B cell (primary cell): ENCODE measurements at regions not wholly inside any gene's neighbourhood (a gene's known extent, or its start where the extent isn't known, plus 50 kb on each side); places are given as distances from the start of the nearest gene placed in this dataset.

Experiments used
- ATAC-seq: fragments of 200-7000 bp; cut with Tn5 transposase; one replicate; pipeline ENCODE4 v1.10.0; 2021; ENCODE audit warnings: low read depth, mild to moderate bottlenecking, moderate number of reproducible peaks, moderate library complexity
- CTCF ChIA-PET: fragments of 350-600 bp; sonication (Branson Sonifier 250); formaldehyde crosslinking; loops from one replicate; lab custom pipeline; 2021; ENCODE audit warnings: antibody characterized with exemption, inconsistent platforms; lab: Charles Lee
- POLR2A ChIA-PET: fragments of 350-600 bp; sonication (Branson Sonifier 250); formaldehyde crosslinking; loops from one replicate; lab custom pipeline; 2021; ENCODE audit warnings: antibody characterized with exemption; lab: Charles Lee
- DNase-seq: peaks from one replicate; pipeline ENCODE4 v3.0.0; 2013
- H2AFZ ChIP-seq: 2 replicates; pipeline ENCODE4 v1.6.1; 2012; ENCODE audit warnings: mild to moderate bottlenecking, low read depth, low read length; ENCODE audit not compliant: insufficient read depth, poor library complexity, severe bottlenecking
- H3K27ac ChIP-seq, 2 donors: 1 replicate in 1 of 2; 2 replicates in 1 of 2; pipeline ENCODE4 v1.5.1; 2012 to 2013; ENCODE audit warnings: low read length in 2 of 2, mild to moderate bottlenecking in 2 of 2, moderate library complexity in 1 of 2
- H3K27me3 ChIP-seq, 4 experiments: fragments of 200-600 bp in 1 of 4; sonication (generic) in 1 of 4; replicated peaks in 1 of 4; 1 replicate in 2 of 4; 2 replicates in 2 of 4; pipeline versions ENCODE4 v1.6.1 to v1.7.0; 2013 to 2016; ENCODE audit warnings: low read length in 3 of 4, mild to moderate bottlenecking in 2 of 4, mixed read lengths in 1 of 4, moderate library complexity in 1 of 4; ENCODE audit not compliant: insufficient read depth in 4 of 4, control insufficient read depth in 3 of 4; ENCODE audit errors: control extremely low read depth in 1 of 4
- H3K36me3 ChIP-seq, 2 experiments: replicated peaks in 1 of 2; 1 replicate in 1 of 2; 2 replicates in 1 of 2; pipeline versions ENCODE4 v1.6.1 to v1.7.1; 2013; ENCODE audit warnings: low read length in 1 of 2; ENCODE audit not compliant: insufficient read depth in 2 of 2, control insufficient read depth in 1 of 2; ENCODE audit errors: control extremely low read depth in 1 of 2, extremely low read depth in 1 of 2
- H3K4me1 ChIP-seq, 2 donors: fragments of 200-600 bp in 1 of 2; sonication (generic) in 1 of 2; 1 replicate in 1 of 2; 2 replicates in 1 of 2; pipeline versions ENCODE4 v1.5.1 to v1.6.1; 2013 to 2017; ENCODE audit warnings: low read length in 2 of 2; ENCODE audit not compliant: control insufficient read depth in 2 of 2, insufficient read depth in 2 of 2
- H3K4me2 ChIP-seq: replicated peaks from 2 replicates; pipeline ENCODE3; 2012; ENCODE audit warnings: mild to moderate bottlenecking, low read depth, low read length; ENCODE audit not compliant: poor library complexity, severe bottlenecking
- H3K4me3 ChIP-seq, 5 experiments: fragments of 200-600 bp in 1 of 5; sonication (generic) in 1 of 5; 1 replicate in 3 of 5; 2 replicates in 2 of 5; pipeline versions ENCODE4 v1.5.1 to v1.7.0; 2011 to 2016; ENCODE audit warnings: low read length in 4 of 5, mild to moderate bottlenecking in 4 of 5, low read depth in 2 of 5, control low read depth in 1 of 5, moderate library complexity in 1 of 5; ENCODE audit not compliant: insufficient read depth in 1 of 5; ENCODE audit errors: control extremely low read depth in 1 of 5, extremely low read depth in 1 of 5
- H3K79me2 ChIP-seq: fragments of 200-600 bp; sonication (generic); one replicate; pipeline ENCODE4 v1.6.0; 2016; ENCODE audit warnings: low read length; ENCODE audit not compliant: control insufficient read depth, insufficient read depth
- H3K9ac ChIP-seq: fragments of 200-600 bp; sonication (generic); 2 replicates; pipeline ENCODE4 v1.6.1; 2017; ENCODE audit warnings: mild to moderate bottlenecking, low read length, moderate library complexity
- H3K9me3 ChIP-seq, 3 donors: one replicate each; pipeline versions ENCODE4 v1.6.1 to v1.7.1; 2013; ENCODE audit warnings: low read length in 2 of 3; ENCODE audit not compliant: control insufficient read depth in 2 of 3, insufficient read depth in 1 of 3; ENCODE audit errors: control extremely low read depth in 1 of 3
- H4K20me1 ChIP-seq: 2 replicates; pipeline ENCODE4 v1.6.0; 2012; ENCODE audit warnings: mild to moderate bottlenecking, low read length; ENCODE audit not compliant: insufficient read depth, control insufficient read depth, poor library complexity, severe bottlenecking
- H3K27ac Mint-ChIP-seq: one replicate; pipeline ENCODE4 v1.8.0; 2021; ENCODE audit warnings: mixed read lengths
- H3K27me3 Mint-ChIP-seq: one replicate; pipeline ENCODE4 v1.8.0; 2021; ENCODE audit warnings: mixed read lengths
- H3K4me1 Mint-ChIP-seq: one replicate; pipeline ENCODE4 v1.8.0; 2021; ENCODE audit warnings: mixed read lengths
- H3K4me3 Mint-ChIP-seq: one replicate; pipeline ENCODE4 v1.8.0; 2021; ENCODE audit warnings: mixed read lengths
- H3K9me3 Mint-ChIP-seq: one replicate; pipeline ENCODE4 v1.8.0; 2022; ENCODE audit warnings: mixed read lengths; ENCODE audit not compliant: insufficient read depth
- EZH2 ChIP-seq: IDR thresholded peaks from 2 replicates; pipeline ENCODE4 v1.6.1; 2012; ENCODE audit warnings: borderline replicate concordance, low read depth, mild to moderate bottlenecking, moderate library complexity, low read length; ENCODE audit not compliant: insufficient read depth, poor library complexity, severe bottlenecking
- WGBS: methylation state at CpG from one replicate; pipeline ENCODE4 v1.1.5; 2013; ENCODE audit warnings: missing lambda C conversion rate; ENCODE audit not compliant: insufficient coverage; 5-methylcytosine and 5-hydroxymethylcytosine counted together
- intact Hi-C: fragments of 100-400 bp; cut with micrococcal nuclease; formaldehyde crosslinking; loops from one replicate; pipeline ENCODE4 v1.10.0; 2022
- TF ChIP-seq, protein P1 (sequence below): fragments of 200-600 bp; IDR thresholded peaks from one replicate; pipeline ENCODE4 v1.8.0; 2022; ENCODE audit warnings: antibody characterized with exemption, mild to moderate bottlenecking

DNA sequence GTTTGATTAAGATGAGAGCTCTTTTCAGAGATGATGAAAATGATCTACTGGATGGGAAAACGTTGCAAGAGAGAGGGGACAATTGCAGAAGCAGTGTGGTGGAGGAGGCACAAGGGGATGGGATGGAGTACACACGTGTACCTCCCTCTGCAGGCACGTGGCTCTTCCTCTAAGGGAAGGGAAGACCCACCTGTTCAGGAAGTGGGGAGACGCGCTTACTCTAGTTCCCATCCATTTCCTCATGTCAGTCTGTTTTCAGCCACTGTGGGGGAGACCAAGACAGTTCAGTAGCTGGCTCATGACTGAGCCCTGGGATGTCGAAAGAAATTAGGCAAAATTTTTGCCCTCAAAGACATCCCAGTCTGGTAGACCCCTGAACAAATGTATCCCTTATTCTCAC is 619.2 kb upstream of the CLINT1 start:
- CTCF ChIA-PET, result interaction anchor here (1.3 kb wide), 1 partner anchor 10 kb away, joined by 4 read pairs; no protein-coding TSS in a partner anchor

DNA sequence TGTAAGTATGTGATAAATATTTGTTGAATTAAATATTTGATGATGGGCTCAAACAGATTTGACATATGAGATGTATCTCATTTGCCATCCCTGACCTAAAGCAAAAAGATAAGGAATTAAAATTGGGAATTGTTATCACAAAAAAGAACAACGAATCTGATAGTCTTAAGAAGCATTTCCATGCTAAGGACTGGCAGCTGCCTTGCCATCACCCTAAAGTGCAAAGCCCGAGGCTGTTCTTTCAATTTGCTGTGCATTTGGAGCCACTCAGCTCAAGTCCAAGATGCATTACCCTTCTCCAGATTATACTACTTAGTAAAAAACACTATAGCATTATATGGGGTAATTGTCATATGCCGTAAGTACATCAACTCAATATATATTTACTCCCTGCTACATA is 618.3 kb upstream of the CLINT1 start:
- Histone ChIP-seq H3K4me3 (no peak overlapping the region), H3K27me3 (peaks cover 0 to under 1% (median 0%) of the 10 kb centered on the region in 4 experiments), H3K79me2 (no peaks in the 10 kb centered on the region), H3K27ac (no peak overlapping the region), H3K4me2 (no peak overlapping the region), H3K9ac (no peak overlapping the region), H3K36me3 (no peaks in the 10 kb centered on the region), H2AFZ (no peak overlapping the region), H3K9me3 (no peaks in the 10 kb centered on the region), H4K20me1 (no peaks in the 10 kb centered on the region), H3K4me1 (peaks cover 4% of the 10 kb centered on the region in 2 donors)
- intact Hi-C loops, result no loop called here
- Mint-ChIP-seq H3K27me3 (no peaks in the 10 kb centered on the region), H3K4me3 (no peak overlapping the region), H3K27ac (no peak overlapping the region), H3K4me1 (peaks cover 6% of the 10 kb centered on the region), H3K9me3 (no peaks in the 10 kb centered on the region)
- WGBS, result 100% methylated on average over 1 of the region's 3 CpGs
- ChIA-PET POLR2A (no interaction called here), CTCF (interaction anchor here (1.3 kb wide), 1 partner anchor 11 kb away, joined by 4 read pairs; no protein-coding TSS in a partner anchor)
- ATAC-seq (no peak), DNase-seq (no peak)
- no peak for TF ChIP-seq EZH2
- TF ChIP-seq, protein P1, sequence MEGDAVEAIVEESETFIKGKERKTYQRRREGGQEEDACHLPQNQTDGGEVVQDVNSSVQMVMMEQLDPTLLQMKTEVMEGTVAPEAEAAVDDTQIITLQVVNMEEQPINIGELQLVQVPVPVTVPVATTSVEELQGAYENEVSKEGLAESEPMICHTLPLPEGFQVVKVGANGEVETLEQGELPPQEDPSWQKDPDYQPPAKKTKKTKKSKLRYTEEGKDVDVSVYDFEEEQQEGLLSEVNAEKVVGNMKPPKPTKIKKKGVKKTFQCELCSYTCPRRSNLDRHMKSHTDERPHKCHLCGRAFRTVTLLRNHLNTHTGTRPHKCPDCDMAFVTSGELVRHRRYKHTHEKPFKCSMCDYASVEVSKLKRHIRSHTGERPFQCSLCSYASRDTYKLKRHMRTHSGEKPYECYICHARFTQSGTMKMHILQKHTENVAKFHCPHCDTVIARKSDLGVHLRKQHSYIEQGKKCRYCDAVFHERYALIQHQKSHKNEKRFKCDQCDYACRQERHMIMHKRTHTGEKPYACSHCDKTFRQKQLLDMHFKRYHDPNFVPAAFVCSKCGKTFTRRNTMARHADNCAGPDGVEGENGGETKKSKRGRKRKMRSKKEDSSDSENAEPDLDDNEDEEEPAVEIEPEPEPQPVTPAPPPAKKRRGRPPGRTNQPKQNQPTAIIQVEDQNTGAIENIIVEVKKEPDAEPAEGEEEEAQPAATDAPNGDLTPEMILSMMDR, result no peak

More for the DNA sequence above, 619.2 kb upstream of the CLINT1 start:
- no peak overlapping the region for H3K27ac ChIP-seq
- no peak overlapping the region for H3K4me3 ChIP-seq
- H3K36me3 ChIP-seq, result no peaks in the 10 kb centered on the region
- H3K79me2 ChIP-seq, result no peaks in the 10 kb centered on the region
- H3K9ac ChIP-seq, result no peak overlapping the region
- TF ChIP-seq EZH2, result no peak
- TF ChIP-seq, protein P1, result no peak
- Mint-ChIP-seq H3K27me3 (no peaks in the 10 kb centered on the region), H3K4me1 (peaks cover 6% of the 10 kb centered on the region), H3K4me3 (no peak overlapping the region), H3K27ac (no peak overlapping the region), H3K9me3 (no peaks in the 10 kb centered on the region)
- H3K4me2 ChIP-seq, result no peak overlapping the region
- H3K9me3 ChIP-seq, result no peaks in the 10 kb centered on the region
- H2AFZ ChIP-seq, result no peak overlapping the region
- POLR2A ChIA-PET, result no interaction called here
- peaks cover 4% of the 10 kb centered on the region in 2 donors for H3K4me1 ChIP-seq
- WGBS, result 28% methylated on average over 5 of the region's 6 CpGs
- intact Hi-C loops, result no loop called here
- H4K20me1 ChIP-seq, result no peaks in the 10 kb centered on the region
- DNase-seq (no peak), ATAC-seq (no peak)
- H3K27me3 ChIP-seq, result peaks cover 0 to 4% (median 0%) of the 10 kb centered on the region in 4 experiments
